HEK293 (cell line): ENCODE measurements at regions not wholly inside any gene's neighbourhood (a gene's known extent, or its start where the extent isn't known, plus 50 kb on each side); places are given as distances from the start of the nearest gene placed in this dataset.

Experiments
- CTCF ChIA-PET: fragments of 350-600 bp; formaldehyde crosslinking; extraction: SDS; loops from one replicate; lab custom pipeline; 2021; ENCODE audit warnings: antibody characterized with exemption; lab: Yijun Ruan, JAX
- POLR2A ChIA-PET: fragments of 300-600 bp; formaldehyde crosslinking; extraction: SDS; loops from one replicate; lab custom pipeline; 2020; ENCODE audit warnings: antibody characterized with exemption, inconsistent platforms; lab: Yijun Ruan, JAX
- H3K27ac ChIP-seq: fragments of 200-500 bp; sonication (Bioruptor generic); 2 replicates; pipeline ENCODE4 v1.5.1; 2014; ENCODE audit warnings: low read depth, low read length, control low read depth, inconsistent platforms; ENCODE audit errors: extremely low read depth
- H3K36me3 ChIP-seq, 2 experiments: fragments of 200-500 bp in 1 of 2; sonication (Bioruptor generic) in 1 of 2; 1 replicate in 1 of 2; 2 replicates in 1 of 2; pipeline ENCODE4 v1.5.1; 2014 to 2017; ENCODE audit warnings: inconsistent platforms in 2 of 2, low read length in 2 of 2; ENCODE audit not compliant: control insufficient read depth in 2 of 2, insufficient read depth in 1 of 2
- H3K4me1 ChIP-seq: fragments of 200-500 bp; sonication (Bioruptor generic); 2 replicates; pipeline ENCODE4 v1.5.1; 2014; ENCODE audit warnings: mild to moderate bottlenecking, low read length, inconsistent platforms; ENCODE audit not compliant: control insufficient read depth, insufficient read depth
- H3K4me3 ChIP-seq: 2 replicates; pipeline ENCODE4 v1.5.1; 2011; ENCODE audit warnings: low read depth, mild to moderate bottlenecking, control low read depth, low read length, moderate library complexity
- H3K9me3 ChIP-seq: fragments of 200-500 bp; sonication (Bioruptor generic); 2 replicates; pipeline ENCODE4 v1.5.1; 2014; ENCODE audit warnings: low read depth, low read length, inconsistent platforms; ENCODE audit not compliant: control insufficient read depth, insufficient read depth
- GFI1B ChIP-seq: fragments of 450-650 bp; formaldehyde crosslinking; IDR thresholded peaks from 2 replicates; pipeline ENCODE4 v1.5.1; 2016; ENCODE audit warnings: missing biosample characterization, missing genetic modification characterization
- KLF1 ChIP-seq: fragments of 450-650 bp; formaldehyde crosslinking; IDR thresholded peaks from 2 replicates; pipeline ENCODE4 v1.5.1; 2016; ENCODE audit warnings: missing biosample characterization, missing genetic modification characterization
- OSR2 ChIP-seq: fragments of 450-650 bp; formaldehyde crosslinking; IDR thresholded peaks from 2 replicates; pipeline ENCODE4 v1.5.1; 2016; ENCODE audit warnings: missing biosample characterization, missing genetic modification characterization
- REST ChIP-seq: fragments of 450-650 bp; formaldehyde crosslinking; IDR thresholded peaks from 2 replicates; pipeline ENCODE4 v1.5.1; 2016; ENCODE audit warnings: missing biosample characterization, missing genetic modification characterization
- SCRT1 ChIP-seq: fragments of 450-650 bp; formaldehyde crosslinking; IDR thresholded peaks from 2 replicates; pipeline ENCODE4 v1.5.1; 2016; ENCODE audit warnings: missing biosample characterization, missing genetic modification characterization, borderline replicate concordance
- ZEB2 ChIP-seq: fragments of 450-650 bp; formaldehyde crosslinking; IDR thresholded peaks from 2 replicates; pipeline ENCODE4 v1.5.1; 2016; ENCODE audit warnings: missing biosample characterization, missing genetic modification characterization
- ZFP69B ChIP-seq: fragments of 450-650 bp; formaldehyde crosslinking; IDR thresholded peaks from 2 replicates; pipeline ENCODE4 v1.5.1; 2016; ENCODE audit warnings: missing biosample characterization, missing genetic modification characterization
- ZNF155 ChIP-seq: fragments of 450-650 bp; formaldehyde crosslinking; IDR thresholded peaks from 2 replicates; pipeline ENCODE4 v1.5.1; 2016; ENCODE audit warnings: missing biosample characterization, missing genetic modification characterization
- ZNF157 ChIP-seq: fragments of 450-650 bp; formaldehyde crosslinking; IDR thresholded peaks from 2 replicates; pipeline ENCODE4 v1.5.1; 2016; ENCODE audit warnings: missing biosample characterization, missing genetic modification characterization
- ZNF174 ChIP-seq: fragments of 450-650 bp; formaldehyde crosslinking; IDR thresholded peaks from 2 replicates; pipeline ENCODE4 v1.5.0; 2017; ENCODE audit warnings: missing biosample characterization, mild to moderate bottlenecking, missing genetic modification characterization
- ZNF175 ChIP-seq: fragments of 450-650 bp; formaldehyde crosslinking; IDR thresholded peaks from 2 replicates; pipeline ENCODE4 v1.5.1; 2016; ENCODE audit warnings: missing biosample characterization, missing genetic modification characterization
- ZNF184 ChIP-seq: fragments of 450-650 bp; IDR thresholded peaks from 2 replicates; pipeline ENCODE4 v1.5.1; 2018; ENCODE audit warnings: missing biosample characterization, mild to moderate bottlenecking, missing genetic modification characterization
- ZNF214 ChIP-seq: fragments of 450-650 bp; formaldehyde crosslinking; IDR thresholded peaks from 2 replicates; pipeline ENCODE4 v1.5.1; 2017; ENCODE audit warnings: missing biosample characterization, mild to moderate bottlenecking, missing genetic modification characterization, borderline replicate concordance
- ZNF221 ChIP-seq: fragments of 450-650 bp; formaldehyde crosslinking; IDR thresholded peaks from 2 replicates; pipeline ENCODE4 v1.5.1; 2017; ENCODE audit warnings: missing biosample characterization, missing genetic modification characterization, borderline replicate concordance
- ZNF23 ChIP-seq: fragments of 450-650 bp; formaldehyde crosslinking; IDR thresholded peaks from 2 replicates; pipeline ENCODE4 v1.5.1; 2016; ENCODE audit warnings: missing biosample characterization, missing genetic modification characterization, borderline replicate concordance
- ZNF24 ChIP-seq: fragments of 450-650 bp; formaldehyde crosslinking; IDR thresholded peaks from 2 replicates; pipeline ENCODE4 v1.5.1; 2016; ENCODE audit warnings: missing biosample characterization, missing genetic modification characterization
- ZNF280D ChIP-seq: fragments of 450-650 bp; formaldehyde crosslinking; IDR thresholded peaks from 2 replicates; pipeline ENCODE4 v1.5.1; 2016; ENCODE audit warnings: missing biosample characterization, missing genetic modification characterization
- ZNF341 ChIP-seq: fragments of 450-650 bp; formaldehyde crosslinking; IDR thresholded peaks from 2 replicates; pipeline ENCODE4; 2016; ENCODE audit warnings: low read depth, missing biosample characterization, missing genetic modification characterization
- ZNF350 ChIP-seq: fragments of 450-650 bp; formaldehyde crosslinking; IDR thresholded peaks from 2 replicates; pipeline ENCODE4 v1.5.0; 2017; ENCODE audit warnings: missing biosample characterization, mild to moderate bottlenecking, missing genetic modification characterization
- ZNF558 ChIP-seq: fragments of 450-650 bp; formaldehyde crosslinking; IDR thresholded peaks from 2 replicates; pipeline ENCODE4 v1.5.1; 2016; ENCODE audit warnings: missing biosample characterization, missing genetic modification characterization
- ZNF692 ChIP-seq: fragments of 450-650 bp; formaldehyde crosslinking; IDR thresholded peaks from 2 replicates; pipeline ENCODE4 v1.5.1; 2016; ENCODE audit warnings: missing biosample characterization, missing genetic modification characterization
- ZNF701 ChIP-seq: fragments of 450-650 bp; formaldehyde crosslinking; IDR thresholded peaks from 2 replicates; pipeline ENCODE4 v1.5.1; 2016; ENCODE audit warnings: missing biosample characterization, missing genetic modification characterization
- ZSCAN16 ChIP-seq: fragments of 450-650 bp; formaldehyde crosslinking; IDR thresholded peaks from 2 replicates; pipeline ENCODE4 v1.5.1; 2016; ENCODE audit warnings: missing biosample characterization, missing genetic modification characterization
- ZSCAN18 ChIP-seq: fragments of 450-650 bp; formaldehyde crosslinking; IDR thresholded peaks from 2 replicates; pipeline ENCODE4 v1.5.1; 2016; ENCODE audit warnings: missing biosample characterization, missing genetic modification characterization

GRCh38 chr7:114206688-114207087 is 207.9 kb upstream of the FOXP2 start:
- POLR2A ChIA-PET, result no interaction called here
- H3K4me1 ChIP-seq, result no peaks in the 10 kb centered on the region
- CTCF ChIA-PET, result no interaction called here
- H3K27ac ChIP-seq, result no peak overlapping the region
- TF ChIP-seq REST (tag by site-specific recombination) (no peak), ZNF214 (tag by site-specific recombination) (no peak), SCRT1 (tag by site-specific recombination) (no peak), ZNF558 (no peak), ZSCAN18 (tag by site-specific recombination) (no peak), GFI1B (tag by site-specific recombination) (no peak), ZNF280D (tag by site-specific recombination) (no peak), ZNF221 (tag by site-specific recombination) (no peak), ZEB2 (no peak), ZNF692 (tag by site-specific recombination) (no peak), ZFP69B (tag by site-specific recombination) (no peak), ZNF701 (tag by site-specific recombination) (no peak), ZNF23 (tag by site-specific recombination) (no peak), ZNF350 (tag by site-specific recombination) (no peak), OSR2 (tag by site-specific recombination) (no peak)
- TF ChIP-seq, all 188 proteins: peak for 0
- Histone ChIP-seq H3K9me3 (no peaks in the 10 kb centered on the region), H3K4me3 (no peak overlapping the region), H3K36me3 (no peaks in the 10 kb centered on the region)

GRCh38 chr7:114196517-114196916 is 218.1 kb upstream of the FOXP2 start:
- CTCF ChIA-PET, result interaction anchor here (0.7 kb wide), 1 partner anchor 516 kb away, joined by 4 read pairs; no protein-coding TSS in a partner anchor

More at GRCh38 chr7:114196517-114196916, 218.1 kb upstream of the FOXP2 start:
- Histone ChIP-seq H3K9me3 (no peaks in the 10 kb centered on the region), H3K27ac (no peak overlapping the region), H3K36me3 (no peaks in the 10 kb centered on the region), H3K4me3 (no peak overlapping the region), H3K4me1 (no peaks in the 10 kb centered on the region)
- TF ChIP-seq ZSCAN16 (tag by site-specific recombination) (no peak), ZNF24 (no peak), KLF1 (tag by site-specific recombination) (no peak), ZNF175 (tag by site-specific recombination) (no peak), ZNF341 (tag by site-specific recombination) (no peak), ZNF558 (no peak), ZNF157 (tag by site-specific recombination) (no peak), ZNF184 (tag by site-specific recombination) (no peak), ZNF155 (tag by site-specific recombination) (no peak), ZNF174 (tag by site-specific recombination) (no peak)
- POLR2A ChIA-PET, result no interaction called here
